Activated T-cell treated with anti-CD3 and anti-CD28 coated beads, Interleukin-2, amount 50 U/mL, for 24 hours (primary cell): ENCODE measurements at regions not wholly inside any gene's neighbourhood (a gene's known extent, or its start where the extent isn't known, plus 50 kb on each side); places are given as distances from the start of the nearest gene placed in this dataset.

Source experiments
- DNase-seq: peaks from one replicate; pipeline ENCODE4 v3.0.0-alpha.2; 2020
- H3K27ac Mint-ChIP-seq: 2 replicates; pipeline ENCODE4 v1.8.0; 2020; ENCODE audit warnings: mild to moderate bottlenecking, mixed read lengths
- H3K27me3 Mint-ChIP-seq: 2 replicates; pipeline ENCODE4 v1.8.0; 2020; ENCODE audit warnings: mixed read lengths
- H3K36me3 Mint-ChIP-seq: 2 replicates; pipeline ENCODE4 v1.8.0; 2020; ENCODE audit warnings: low read depth, mixed read lengths
- H3K4me1 Mint-ChIP-seq: 2 replicates; pipeline ENCODE4 v1.8.0; 2020; ENCODE audit warnings: low read depth, mixed read lengths
- H3K4me3 Mint-ChIP-seq: 2 replicates; pipeline ENCODE4 v1.8.0; 2020; ENCODE audit warnings: mild to moderate bottlenecking, moderate library complexity, mixed read lengths
- H3K9me3 Mint-ChIP-seq: 2 replicates; pipeline ENCODE4 v1.8.0; 2020; ENCODE audit warnings: mixed read lengths

GRCh38 chr1:242754926-242755325 lies 230.4 kb upstream of the PLD5 start:
- Mint-ChIP-seq H3K4me3 (no peak overlapping the region), H3K27me3 (no peaks in the 10 kb centered on the region), H3K27ac (no peak overlapping the region), H3K36me3 (no peaks in the 10 kb centered on the region), H3K9me3 (no peaks in the 10 kb centered on the region), H3K4me1 (no peaks in the 10 kb centered on the region)
- no peak for DNase-seq

- Mint-ChIP-seq H3K27ac (no peak overlapping the region), H3K9me3 (no peaks in the 10 kb centered on the region), H3K36me3 (no peaks in the 10 kb centered on the region), H3K4me3 (no peak overlapping the region), H3K4me1 (no peaks in the 10 kb centered on the region), H3K27me3 (no peaks in the 10 kb centered on the region)
- no peak for DNase-seq
Measured at GRCh38 chr1:242754125-242754524, 229.6 kb upstream of the PLD5 start.

GRCh38 chr1:242747233-242747632 lies 222.7 kb upstream of the PLD5 start:
- Mint-ChIP-seq H3K36me3 (no peaks in the 10 kb centered on the region), H3K9me3 (no peaks in the 10 kb centered on the region), H3K27me3 (no peaks in the 10 kb centered on the region), H3K4me1 (no peaks in the 10 kb centered on the region), H3K4me3 (no peak overlapping the region), H3K27ac (no peak overlapping the region)
- no peak for DNase-seq

GRCh38 chr1:242745079-242745478 lies 220.6 kb upstream of the PLD5 start:
- Mint-ChIP-seq H3K4me3 (no peak overlapping the region), H3K9me3 (peaks cover 3% of the 10 kb centered on the region), H3K36me3 (no peaks in the 10 kb centered on the region), H3K4me1 (no peaks in the 10 kb centered on the region), H3K27me3 (no peaks in the 10 kb centered on the region), H3K27ac (no peak overlapping the region)
- no peak for DNase-seq

GRCh38 chr1:242743983-242744780 lies 219.7 kb upstream of the PLD5 start:
- Mint-ChIP-seq H3K27me3 (no peaks in the 10 kb centered on the region), H3K4me3 (no peak overlapping the region), H3K36me3 (no peaks in the 10 kb centered on the region), H3K4me1 (no peaks in the 10 kb centered on the region), H3K27ac (no peak overlapping the region), H3K9me3 (peaks cover 3% of the 10 kb centered on the region)
- DNase-seq: no peak

- no peak for DNase-seq
- Mint-ChIP-seq H3K4me3 (no peak overlapping the region), H3K9me3 (peaks cover 3% of the 10 kb centered on the region), H3K27ac (no peak overlapping the region), H3K27me3 (peaks cover 4% of the 10 kb centered on the region), H3K36me3 (no peaks in the 10 kb centered on the region), H3K4me1 (no peaks in the 10 kb centered on the region)
Measured at GRCh38 chr1:242738702-242739645, 214.5 kb upstream of the PLD5 start.

GRCh38 chr1:242736611-242737010 lies 212.1 kb upstream of the PLD5 start:
- Mint-ChIP-seq H3K27me3 (peaks cover 4% of the 10 kb centered on the region), H3K4me3 (no peak overlapping the region), H3K36me3 (no peaks in the 10 kb centered on the region), H3K27ac (no peak overlapping the region), H3K9me3 (peaks cover 3% of the 10 kb centered on the region), H3K4me1 (no peaks in the 10 kb centered on the region)
- no peak for DNase-seq

GRCh38 chr1:242735323-242735722 lies 210.8 kb upstream of the PLD5 start:
- Mint-ChIP-seq H3K27ac (no peak overlapping the region), H3K36me3 (no peaks in the 10 kb centered on the region), H3K9me3 (no peaks in the 10 kb centered on the region), H3K4me3 (no peak overlapping the region), H3K4me1 (no peaks in the 10 kb centered on the region), H3K27me3 (peaks cover 4% of the 10 kb centered on the region)
- DNase-seq: no peak

GRCh38 chr1:242731446-242731845 lies 206.9 kb upstream of the PLD5 start:
- peaks cover 4% of the 10 kb centered on the region for H3K27me3 Mint-ChIP-seq
- no peak for DNase-seq
- H3K9me3 Mint-ChIP-seq: peaks cover under 1% of the 10 kb centered on the region
- no peaks in the 10 kb centered on the region for H3K4me1 Mint-ChIP-seq
- H3K36me3 Mint-ChIP-seq: no peaks in the 10 kb centered on the region
- H3K4me3 Mint-ChIP-seq: no peak overlapping the region
- H3K27ac Mint-ChIP-seq: no peak overlapping the region

- no peak overlapping the region for H3K4me3 Mint-ChIP-seq
- no peak for DNase-seq
- H3K36me3 Mint-ChIP-seq: no peaks in the 10 kb centered on the region
- no peak overlapping the region for H3K27ac Mint-ChIP-seq
- H3K9me3 Mint-ChIP-seq: peaks cover 6% of the 10 kb centered on the region
- no peaks in the 10 kb centered on the region for H3K27me3 Mint-ChIP-seq
- no peaks in the 10 kb centered on the region for H3K4me1 Mint-ChIP-seq
Measured at GRCh38 chr1:242728696-242729095, 204.2 kb upstream of the PLD5 start.

- peaks cover 10% of the 10 kb centered on the region for H3K9me3 Mint-ChIP-seq
- H3K36me3 Mint-ChIP-seq: no peaks in the 10 kb centered on the region
- DNase-seq: no peak
- no peak overlapping the region for H3K4me3 Mint-ChIP-seq
- no peaks in the 10 kb centered on the region for H3K27me3 Mint-ChIP-seq
- H3K27ac Mint-ChIP-seq: no peak overlapping the region
- no peaks in the 10 kb centered on the region for H3K4me1 Mint-ChIP-seq
Measured at GRCh38 chr1:242723044-242723716, 198.7 kb upstream of the PLD5 start.

- DNase-seq: no peak
- H3K36me3 Mint-ChIP-seq: no peaks in the 10 kb centered on the region
- peaks cover 2% of the 10 kb centered on the region for H3K27me3 Mint-ChIP-seq
- peaks cover 9% of the 10 kb centered on the region for H3K9me3 Mint-ChIP-seq
- no peak overlapping the region for H3K4me3 Mint-ChIP-seq
- H3K27ac Mint-ChIP-seq: no peak overlapping the region
- no peaks in the 10 kb centered on the region for H3K4me1 Mint-ChIP-seq
Measured at GRCh38 chr1:242718967-242719366, 194.5 kb upstream of the PLD5 start.

- Mint-ChIP-seq H3K27ac (no peak overlapping the region), H3K4me1 (no peaks in the 10 kb centered on the region), H3K9me3 (peaks cover 4% of the 10 kb centered on the region), H3K4me3 (no peak overlapping the region), H3K27me3 (peaks cover 2% of the 10 kb centered on the region), H3K36me3 (no peaks in the 10 kb centered on the region)
- no peak for DNase-seq
Measured at GRCh38 chr1:242712248-242712647, 187.8 kb upstream of the PLD5 start.

GRCh38 chr1:242710847-242711246 lies 186.3 kb upstream of the PLD5 start:
- peaks cover 4% of the 10 kb centered on the region for H3K9me3 Mint-ChIP-seq
- H3K4me3 Mint-ChIP-seq: no peak overlapping the region
- no peaks in the 10 kb centered on the region for H3K4me1 Mint-ChIP-seq
- H3K36me3 Mint-ChIP-seq: no peaks in the 10 kb centered on the region
- DNase-seq: no peak
- H3K27me3 Mint-ChIP-seq: peaks cover 2% of the 10 kb centered on the region
- H3K27ac Mint-ChIP-seq: no peak overlapping the region
